HG02571 (cell line): ENCODE measurements at regions not wholly inside any gene's neighbourhood (a gene's known extent, or its start where the extent isn't known, plus 50 kb on each side); places are given as distances from the start of the nearest gene placed in this dataset.
"Not testable (repeated sequence)": the region's sequence is repeated elsewhere in the genome, so short reads cannot be mapped to it uniquely, and the experiment has no call there.

Experiments used
- ATAC-seq: cut with Tn5 transposase; IDR thresholded peaks from one replicate; pipeline ENCODE4 v1.9.1; 2021; ENCODE audit warnings: mild to moderate bottlenecking, moderate library complexity; ENCODE audit not compliant: unreplicated experiment

GRCh38 chr11:37502202-37502601, 904.2 kb upstream of the RAG2 start:
- no peak for ATAC-seq

- ATAC-seq: no peak
Measured at GRCh38 chr11:37500425-37500824, 902.4 kb upstream of the RAG2 start.

GRCh38 chr11:37497326-37497725, 899.3 kb upstream of the RAG2 start:
- ATAC-seq: no peak

GRCh38 chr11:37496201-37496600, 898.2 kb upstream of the RAG2 start:
- ATAC-seq: no peak

GRCh38 chr11:37484298-37484697, 886.3 kb upstream of the RAG2 start:
- no peak for ATAC-seq

DNA sequence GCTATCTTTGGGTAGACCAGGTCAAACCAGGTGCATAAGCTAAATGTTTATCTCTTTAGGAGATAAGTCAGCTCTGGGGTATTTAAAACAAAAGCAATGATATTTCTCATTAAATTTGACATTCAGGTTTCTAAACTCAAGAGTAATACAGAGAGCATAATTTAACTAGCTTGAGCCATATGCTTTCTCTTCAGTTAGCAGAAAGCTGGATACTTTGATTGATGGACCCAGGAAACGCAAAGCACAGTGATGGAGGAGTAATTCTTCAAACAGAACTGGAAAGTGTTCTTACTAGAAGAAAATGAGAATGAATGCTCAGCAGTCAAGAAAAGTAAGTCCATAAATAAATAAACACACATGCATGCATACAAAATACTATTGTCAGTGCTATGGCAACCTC, 885.7 kb upstream of the RAG2 start:
- ATAC-seq: no peak

DNA sequence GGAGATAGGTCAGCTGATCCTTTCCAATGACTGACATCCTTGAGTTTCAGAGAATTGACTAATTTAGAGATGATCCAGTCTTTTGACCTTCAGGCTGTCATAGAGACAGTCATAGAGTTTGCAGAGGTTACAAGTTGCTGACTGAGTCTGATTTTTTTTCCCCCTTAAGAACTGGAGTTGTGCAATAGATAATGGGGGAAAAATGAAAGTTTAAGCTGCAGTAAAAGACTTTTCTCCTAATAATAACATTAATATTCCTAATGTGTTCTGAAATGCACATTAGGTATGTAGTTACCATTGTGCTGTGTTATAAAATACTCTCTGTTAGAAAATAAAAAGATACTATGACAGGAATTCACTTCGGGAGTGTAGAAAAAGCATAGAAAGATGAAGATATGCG, 876.9 kb upstream of the RAG2 start:
- ATAC-seq: no peak

DNA sequence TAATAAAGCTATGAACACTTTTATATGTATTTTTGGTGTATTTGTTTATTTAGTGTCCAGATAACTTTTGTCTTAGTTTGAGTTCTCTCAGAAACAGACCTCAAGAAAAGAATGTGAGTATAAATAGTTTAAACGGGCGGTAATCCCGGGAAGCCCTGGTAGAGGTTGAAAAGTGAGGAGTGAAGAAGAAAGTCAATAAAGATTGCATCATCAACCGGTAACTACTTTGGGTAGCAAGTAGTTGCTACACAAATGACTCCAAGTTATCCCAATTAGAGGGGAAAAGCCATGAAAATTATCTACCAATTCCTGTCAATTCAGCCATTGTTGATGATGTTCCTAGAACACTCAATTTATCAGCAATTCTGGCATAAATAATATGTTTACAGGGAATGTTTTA, 870.3 kb upstream of the RAG2 start:
- ATAC-seq: no peak

DNA sequence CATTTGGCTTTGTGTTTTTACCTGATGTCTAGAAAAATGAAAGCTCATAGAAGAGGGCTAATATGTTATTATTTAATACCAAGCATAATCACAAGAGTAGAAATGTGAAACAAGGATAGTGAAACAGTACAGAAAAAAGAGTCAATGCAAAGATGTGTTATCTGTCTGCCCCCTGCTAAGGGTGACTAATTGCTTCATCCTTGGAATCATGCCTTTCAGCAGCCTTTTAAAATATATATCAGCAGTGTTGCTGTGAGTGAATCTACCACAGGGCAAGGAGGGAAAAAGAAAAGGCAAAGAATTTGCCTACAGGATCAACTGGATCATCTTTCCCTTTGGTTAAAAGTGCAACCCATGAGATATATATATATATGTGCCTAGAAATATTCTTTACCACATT, 867.2 kb upstream of the RAG2 start:
- ATAC-seq: no peak

- no peak for ATAC-seq
Measured at GRCh38 chr11:37459456-37459855, 861.4 kb upstream of the RAG2 start.

DNA sequence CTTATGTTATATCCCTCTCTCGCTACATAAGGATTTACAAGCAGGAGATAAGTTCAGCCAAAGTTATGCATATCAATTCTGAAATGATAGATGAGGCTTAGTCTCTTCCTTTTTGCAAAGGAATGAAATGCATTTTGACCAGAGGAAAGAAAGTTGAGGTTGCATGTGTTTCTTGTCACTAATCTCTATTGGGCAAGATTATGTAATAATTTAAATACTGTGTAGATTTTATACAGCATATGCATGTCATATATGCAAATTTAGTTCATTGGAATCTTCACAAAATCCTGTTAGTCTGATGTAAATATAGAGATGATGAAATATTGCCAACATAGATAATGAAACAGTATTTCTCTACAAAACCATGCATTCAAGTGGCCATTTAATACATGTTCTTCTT, 858.7 kb upstream of the RAG2 start:
- no peak for ATAC-seq

- no peak for ATAC-seq
Measured at GRCh38 chr11:37451903-37452302, 853.9 kb upstream of the RAG2 start.

GRCh38 chr11:37450613-37451012, 852.6 kb upstream of the RAG2 start:
- ATAC-seq: no peak

GRCh38 chr11:37449146-37449545, 851.1 kb upstream of the RAG2 start:
- ATAC-seq: no peak

DNA sequence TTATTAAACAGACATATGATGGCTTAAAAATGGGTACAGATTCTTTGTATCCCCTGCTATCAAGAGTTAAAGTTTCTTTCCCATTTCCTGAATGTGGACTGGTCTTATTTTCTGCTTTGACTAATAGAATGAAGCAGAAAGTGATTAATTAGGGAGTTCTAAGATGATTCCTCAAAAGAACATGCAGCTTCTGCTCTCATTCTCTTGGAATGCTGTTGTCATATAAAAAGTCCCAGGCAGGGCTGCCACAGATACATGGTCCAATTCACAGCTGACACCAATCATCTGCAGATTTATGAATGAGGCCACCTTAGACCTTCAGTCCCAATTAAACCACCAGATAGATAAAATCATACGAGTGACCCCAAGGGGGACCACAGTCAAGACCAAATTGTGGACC, 844.5 kb upstream of the RAG2 start:
- no peak for ATAC-seq

GRCh38 chr11:37431633-37432230, 833.7 kb upstream of the RAG2 start:
- not testable (repeated sequence) for ATAC-seq

GRCh38 chr11:37430966-37431632, 833.1 kb upstream of the RAG2 start:
- ATAC-seq: not testable (repeated sequence)

DNA sequence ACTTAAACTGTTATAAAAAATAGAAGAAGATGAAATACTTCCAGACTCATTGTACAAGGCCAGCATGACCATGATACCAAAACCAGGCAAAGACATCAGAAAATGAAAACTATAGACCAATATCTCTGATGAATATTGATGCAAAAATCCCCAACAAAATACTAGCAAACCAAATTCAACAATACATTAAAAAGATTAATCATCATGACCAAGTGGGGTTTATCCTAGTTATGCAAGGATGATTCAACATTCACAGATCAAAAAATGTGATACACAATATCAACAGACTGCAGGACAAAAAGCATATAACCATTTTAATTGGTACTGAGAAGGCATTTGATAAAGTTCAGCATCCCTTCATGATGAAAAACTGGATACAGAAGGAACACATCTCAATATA, 824.5 kb upstream of the RAG2 start:
- no peak for ATAC-seq

DNA sequence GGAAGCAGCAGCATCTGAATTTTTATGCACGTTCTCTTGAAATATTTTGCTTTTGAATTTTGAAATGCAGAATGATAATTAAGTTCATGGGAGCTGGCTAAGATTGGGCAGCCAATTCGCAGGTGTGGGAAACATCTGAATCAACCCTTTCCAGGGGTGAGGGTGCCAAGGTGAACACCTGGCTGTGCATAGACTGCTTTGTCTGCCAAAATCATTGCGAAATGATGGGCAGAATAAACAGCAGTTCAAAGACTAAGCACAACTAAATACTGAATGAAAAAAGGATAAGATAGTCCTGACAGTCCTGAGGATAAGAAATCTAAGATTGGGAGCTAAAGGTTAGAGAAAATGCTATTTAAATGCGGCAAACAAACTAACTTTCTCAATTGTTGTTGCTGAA, 813.3 kb upstream of the RAG2 start:
- no peak for ATAC-seq

DNA sequence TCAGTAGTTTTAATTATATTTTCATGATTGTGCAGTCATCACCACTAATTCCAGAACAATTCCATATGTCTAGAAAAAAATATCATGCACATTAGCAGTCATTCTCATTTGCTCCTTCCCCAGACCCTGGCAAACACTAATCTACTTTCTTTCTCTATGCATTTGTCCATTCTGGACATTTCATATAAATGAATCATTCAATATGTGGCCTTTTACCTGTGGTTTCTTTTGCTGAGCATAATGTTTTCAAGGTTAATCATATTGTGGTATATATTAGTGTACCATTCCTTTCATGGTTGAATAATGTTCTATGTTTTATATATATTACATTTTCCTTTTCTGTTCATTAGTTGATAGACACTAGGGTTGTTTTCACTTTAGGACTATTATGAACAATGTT, 811.1 kb upstream of the RAG2 start:
- no peak for ATAC-seq

DNA sequence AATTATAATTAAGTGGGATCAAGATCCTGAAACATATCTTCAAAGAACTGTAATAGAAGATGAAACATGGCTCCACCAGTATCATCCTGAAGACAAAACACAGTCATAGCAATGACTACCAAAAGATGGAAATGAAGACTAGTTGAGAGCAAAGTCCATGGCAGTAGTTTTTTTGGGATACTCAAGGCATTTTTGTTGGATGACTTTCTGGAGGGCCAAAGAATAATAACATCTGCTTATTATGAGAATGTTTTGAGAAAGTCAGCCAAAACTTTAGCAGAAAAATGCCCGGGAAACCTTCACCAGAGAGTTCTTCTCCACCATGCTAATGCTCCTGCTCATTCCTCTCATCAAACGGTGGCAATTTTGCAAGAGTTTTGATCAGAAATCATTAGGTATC, 809.4 kb upstream of the RAG2 start:
- ATAC-seq: no peak

GRCh38 chr11:37406651-37407050, 808.6 kb upstream of the RAG2 start:
- ATAC-seq: no peak

DNA sequence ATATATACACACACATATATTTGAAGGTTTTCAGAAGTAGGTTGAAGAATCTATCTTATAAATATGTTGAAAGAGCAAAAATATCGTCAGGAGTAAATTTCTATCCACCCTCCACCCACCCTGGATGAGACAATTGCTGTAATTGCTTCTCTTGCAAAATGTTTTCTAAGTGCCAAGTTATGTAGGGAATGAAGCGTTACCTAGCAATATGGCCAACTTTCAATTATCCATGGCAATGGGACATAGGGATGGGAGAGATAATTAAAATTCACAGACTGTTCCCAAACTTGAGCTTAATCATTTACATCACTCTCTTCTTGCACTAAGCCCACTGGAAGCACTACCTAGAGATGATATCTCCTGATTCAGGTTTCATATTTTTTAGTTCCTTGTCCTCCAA, 806.2 kb upstream of the RAG2 start:
- no peak for ATAC-seq
